ENCODE measurements at regions not wholly inside any gene's neighbourhood (a gene's known extent, or its start where the extent isn't known, plus 50 kb on each side); places are given as distances from the start of the nearest gene placed in this dataset.
A peak's percentile ranks its signal among the peaks of the same experiment; 100 is the strongest.

GRCh38 chr18:61963705-61964104, 70.9 kb upstream of the RNF152 start:
- no peak overlapping the region for H3K4me3 ChIP-seq (ENCODE audit: low read depth, low read length)
- DNase-seq (ENCODE audit: low read depth): peak; percentile 44
- TF ChIP-seq, protein P1, sequence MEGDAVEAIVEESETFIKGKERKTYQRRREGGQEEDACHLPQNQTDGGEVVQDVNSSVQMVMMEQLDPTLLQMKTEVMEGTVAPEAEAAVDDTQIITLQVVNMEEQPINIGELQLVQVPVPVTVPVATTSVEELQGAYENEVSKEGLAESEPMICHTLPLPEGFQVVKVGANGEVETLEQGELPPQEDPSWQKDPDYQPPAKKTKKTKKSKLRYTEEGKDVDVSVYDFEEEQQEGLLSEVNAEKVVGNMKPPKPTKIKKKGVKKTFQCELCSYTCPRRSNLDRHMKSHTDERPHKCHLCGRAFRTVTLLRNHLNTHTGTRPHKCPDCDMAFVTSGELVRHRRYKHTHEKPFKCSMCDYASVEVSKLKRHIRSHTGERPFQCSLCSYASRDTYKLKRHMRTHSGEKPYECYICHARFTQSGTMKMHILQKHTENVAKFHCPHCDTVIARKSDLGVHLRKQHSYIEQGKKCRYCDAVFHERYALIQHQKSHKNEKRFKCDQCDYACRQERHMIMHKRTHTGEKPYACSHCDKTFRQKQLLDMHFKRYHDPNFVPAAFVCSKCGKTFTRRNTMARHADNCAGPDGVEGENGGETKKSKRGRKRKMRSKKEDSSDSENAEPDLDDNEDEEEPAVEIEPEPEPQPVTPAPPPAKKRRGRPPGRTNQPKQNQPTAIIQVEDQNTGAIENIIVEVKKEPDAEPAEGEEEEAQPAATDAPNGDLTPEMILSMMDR (IDR thresholded peaks at IDR 0.05; ENCODE audit: insufficient read depth, low read length): no peak

DNA sequence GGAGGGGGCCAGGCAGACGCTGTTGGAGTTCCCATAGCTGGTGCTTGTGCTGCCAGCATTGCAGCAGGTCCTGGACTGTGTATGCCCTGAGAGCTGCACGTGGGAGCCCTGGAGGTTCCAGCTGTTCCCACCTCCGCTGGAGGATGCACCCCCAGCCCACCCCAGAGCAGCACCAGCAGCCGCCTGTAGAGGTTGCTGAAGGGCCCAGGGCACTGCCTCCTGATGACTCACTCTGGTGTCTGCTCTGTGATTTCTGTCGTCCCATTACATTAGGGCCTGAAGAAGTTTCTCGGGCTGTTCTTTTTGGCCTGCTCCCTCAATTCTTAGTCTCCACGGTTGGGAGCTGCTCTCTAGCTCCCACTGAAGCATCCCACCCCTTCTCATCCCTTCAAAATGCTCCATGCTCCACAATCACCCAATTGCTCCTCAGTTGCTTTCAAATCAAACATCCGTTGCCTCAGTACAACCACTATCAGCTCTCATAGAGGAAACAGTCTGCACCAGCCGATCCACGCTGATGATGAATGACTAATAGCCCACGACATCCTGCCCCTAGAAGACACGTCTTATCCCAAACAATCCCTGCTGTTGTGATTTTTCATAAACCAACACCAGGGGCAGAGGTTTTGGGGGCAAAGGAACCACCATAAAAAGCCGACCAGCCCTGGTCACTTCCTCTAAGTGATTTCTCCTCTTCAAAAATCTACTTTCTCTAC, 65.2 kb upstream of the RNF152 start:
- no peak overlapping the region for H3K4me3 ChIP-seq (ENCODE audit: low read depth, low read length)
- no peak for DNase-seq (ENCODE audit: low read depth)
- TF ChIP-seq, protein P1 (IDR thresholded peaks at IDR 0.05; ENCODE audit: insufficient read depth, low read length): no peak

- no peak overlapping the region for H3K4me3 ChIP-seq (ENCODE audit: low read depth, low read length)
- TF ChIP-seq, protein P1 (IDR thresholded peaks at IDR 0.05; ENCODE audit: insufficient read depth, low read length): no peak
- DNase-seq (ENCODE audit: low read depth): no peak
These were observed 62.8 kb upstream of the RNF152 start for GRCh38 chr18:61955644-61956043.

- DNase-seq (ENCODE audit: low read depth): no peak
- TF ChIP-seq, protein P1 (IDR thresholded peaks at IDR 0.05; ENCODE audit: insufficient read depth, low read length): no peak
These were observed 61.4 kb upstream of the RNF152 start for GRCh38 chr18:61954096-61954746.

DNA sequence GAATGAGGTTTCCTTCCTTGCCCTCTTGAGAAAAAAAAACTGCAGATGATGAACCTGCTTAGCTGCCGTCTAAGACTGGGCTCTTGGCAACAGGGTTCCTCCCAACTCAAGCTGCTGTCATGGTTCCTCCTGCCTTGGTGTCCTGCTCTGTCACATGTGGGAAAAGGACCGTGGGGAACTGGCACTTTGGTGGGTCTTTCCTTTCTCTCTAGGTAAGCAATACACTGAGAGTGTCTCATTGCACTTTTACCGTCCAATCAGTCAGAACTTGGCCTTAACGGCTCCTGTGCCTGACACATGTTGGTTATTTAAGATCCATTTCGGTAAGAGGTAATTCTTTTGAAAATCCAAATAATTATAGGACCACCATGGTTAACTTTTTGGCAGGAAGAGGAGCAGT, 60.8 kb upstream of the RNF152 start:
- DNase-seq (ENCODE audit: low read depth): no peak
- TF ChIP-seq, protein P1 (IDR thresholded peaks at IDR 0.05; ENCODE audit: insufficient read depth, low read length): no peak
- H3K4me3 ChIP-seq (ENCODE audit: low read depth, low read length): no peak overlapping the region

More at GRCh38 chr18:61954096-61954746, 61.4 kb upstream of the RNF152 start:
- H3K4me3 ChIP-seq (ENCODE audit: low read depth, low read length): no peak overlapping the region

DNA sequence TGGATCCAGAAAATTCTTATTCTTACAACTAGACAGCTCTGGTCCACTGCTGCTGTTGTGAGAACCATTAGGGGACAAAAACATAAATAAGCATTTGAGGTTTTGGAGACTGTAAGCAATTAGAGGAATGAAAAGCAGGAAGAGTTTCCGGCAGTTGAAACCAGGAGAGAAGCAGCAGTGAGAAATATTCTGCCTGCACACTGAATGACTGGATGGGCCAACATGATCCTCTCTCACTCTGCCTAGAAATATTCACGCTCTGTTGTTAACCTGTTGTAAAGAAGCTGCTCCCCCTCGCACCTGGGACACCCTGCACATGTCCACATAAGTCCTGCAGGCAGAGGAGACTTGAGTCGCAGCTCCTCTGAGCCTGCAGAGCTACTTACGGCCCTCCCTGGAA, 60.4 kb upstream of the RNF152 start:
- TF ChIP-seq, protein P1 (IDR thresholded peaks at IDR 0.05; ENCODE audit: insufficient read depth, low read length): no peak
- DNase-seq (ENCODE audit: low read depth): no peak
- no peak overlapping the region for H3K4me3 ChIP-seq (ENCODE audit: low read depth, low read length)
